ENCODE measurements at regions not wholly inside any gene's neighbourhood (a gene's known extent, or its start where the extent isn't known, plus 50 kb on each side); places are given as distances from the start of the nearest gene placed in this dataset.
"Not testable (repeated sequence)": the region's sequence is repeated elsewhere in the genome, so short reads cannot be mapped to it uniquely, and the experiment has no call there.

GRCh38 chr18:14285053-14285452, 152.8 kb upstream of the ZNF519 start:
- Mint-ChIP-seq H3K36me3 (ENCODE audit: low read depth) (no peaks in the 10 kb centered on the region), H3K27ac (no peak overlapping the region), H3K27me3 (ENCODE audit: insufficient read depth) (no peaks in the 10 kb centered on the region), H3K4me3 (no peak overlapping the region), H3K4me1 (no peaks in the 10 kb centered on the region), H3K9me3 (peaks cover 63% of the 10 kb centered on the region)
- DNase-seq, result no peak
- H3K9me3 ChIP-seq (ENCODE audit: control insufficient read depth, low read length), result no peaks in the 10 kb centered on the region
- TF ChIP-seq CTCF (conservative IDR thresholded peaks at IDR 0.05), result no peak
- H3K4me3 ChIP-seq (ENCODE audit: low read length), result no peak overlapping the region
- no peaks in the 10 kb centered on the region for H3K36me3 ChIP-seq (ENCODE audit: control insufficient read depth, insufficient read depth, low read length)
- no peak overlapping the region for H3K27ac ChIP-seq (ENCODE audit: low read depth, low read length)
- H3K27me3 ChIP-seq (ENCODE audit: control insufficient read depth, insufficient read depth, low read length, poor library complexity, severe bottlenecking), result no peaks in the 10 kb centered on the region
- WGBS, 2 experiments (ENCODE audit: insufficient coverage in 1 of 2, insufficient read length in 1 of 2), result 52% methylated on average over 3 of the region's 4 CpGs; no CpG with 5 or more reads in 1 of the 2 experiments
- no peak overlapping the region for H3K9ac ChIP-seq (ENCODE audit: extremely low read depth, low read length, poor library complexity, severe bottlenecking)
- H3K4me1 ChIP-seq (ENCODE audit: control insufficient read depth, insufficient read depth, low read length), result no peaks in the 10 kb centered on the region

GRCh38 chr18:14275391-14275790, 143.2 kb upstream of the ZNF519 start:
- not testable (repeated sequence) for H3K36me3 Mint-ChIP-seq (ENCODE audit: low read depth); H3K9ac ChIP-seq (ENCODE audit: extremely low read depth, low read length, poor library complexity, severe bottlenecking); H3K27me3 ChIP-seq (ENCODE audit: control insufficient read depth, insufficient read depth, low read length, poor library complexity, severe bottlenecking); H3K4me1 ChIP-seq (ENCODE audit: control insufficient read depth, insufficient read depth, low read length); H3K27ac ChIP-seq (ENCODE audit: low read depth, low read length); H3K9me3 ChIP-seq (ENCODE audit: control insufficient read depth, low read length); H3K4me1 Mint-ChIP-seq; H3K4me3 ChIP-seq (ENCODE audit: low read length); H3K4me3 Mint-ChIP-seq; DNase-seq; H3K36me3 ChIP-seq (ENCODE audit: control insufficient read depth, insufficient read depth, low read length); H3K27ac Mint-ChIP-seq; H3K27me3 Mint-ChIP-seq (ENCODE audit: insufficient read depth)
- 50% methylated on average over 1 of the region's 1 CpG; no CpG with 5 or more reads in 1 of the 2 experiments for WGBS, 2 experiments (ENCODE audit: insufficient coverage in 1 of 2, insufficient read length in 1 of 2)
- H3K9me3 Mint-ChIP-seq, result peaks cover 92% of the 10 kb centered on the region

- H3K4me1 Mint-ChIP-seq; H3K27ac Mint-ChIP-seq; DNase-seq; H3K36me3 ChIP-seq (ENCODE audit: control insufficient read depth, insufficient read depth, low read length); H3K9ac ChIP-seq (ENCODE audit: extremely low read depth, low read length, poor library complexity, severe bottlenecking); H3K36me3 Mint-ChIP-seq (ENCODE audit: low read depth); H3K4me3 ChIP-seq (ENCODE audit: low read length); H3K9me3 ChIP-seq (ENCODE audit: control insufficient read depth, low read length); H3K27ac ChIP-seq (ENCODE audit: low read depth, low read length); H3K4me3 Mint-ChIP-seq; H3K4me1 ChIP-seq (ENCODE audit: control insufficient read depth, insufficient read depth, low read length); H3K27me3 Mint-ChIP-seq (ENCODE audit: insufficient read depth); H3K27me3 ChIP-seq (ENCODE audit: control insufficient read depth, insufficient read depth, low read length, poor library complexity, severe bottlenecking): not testable (repeated sequence)
- peaks cover 93% of the 10 kb centered on the region for H3K9me3 Mint-ChIP-seq
- WGBS, 2 experiments (ENCODE audit: insufficient coverage in 1 of 2, insufficient read length in 1 of 2), result 50% methylated on average over 6 of the region's 6 CpGs; no CpG with 5 or more reads in 1 of the 2 experiments
These were observed 133.6 kb upstream of the ZNF519 start for GRCh38 chr18:14265637-14266410.

- H3K4me3 Mint-ChIP-seq; H3K4me1 Mint-ChIP-seq; H3K4me1 ChIP-seq (ENCODE audit: control insufficient read depth, insufficient read depth, low read length); H3K27me3 ChIP-seq (ENCODE audit: control insufficient read depth, insufficient read depth, low read length, poor library complexity, severe bottlenecking); H3K9ac ChIP-seq (ENCODE audit: extremely low read depth, low read length, poor library complexity, severe bottlenecking); H3K27me3 Mint-ChIP-seq (ENCODE audit: insufficient read depth); DNase-seq; H3K36me3 ChIP-seq (ENCODE audit: control insufficient read depth, insufficient read depth, low read length); H3K27ac ChIP-seq (ENCODE audit: low read depth, low read length); H3K9me3 ChIP-seq (ENCODE audit: control insufficient read depth, low read length); H3K4me3 ChIP-seq (ENCODE audit: low read length); H3K27ac Mint-ChIP-seq; H3K36me3 Mint-ChIP-seq (ENCODE audit: low read depth): not testable (repeated sequence)
- 56 to 62% methylated on average over 2 of the region's 3 CpGs for WGBS, 2 experiments (ENCODE audit: insufficient coverage in 1 of 2, insufficient read length in 1 of 2)
- peaks cover 91% of the 10 kb centered on the region for H3K9me3 Mint-ChIP-seq
These were observed 130.6 kb upstream of the ZNF519 start for GRCh38 chr18:14262786-14263185.

GRCh38 chr18:14250084-14250677, 117.9 kb upstream of the ZNF519 start:
- H3K9ac ChIP-seq (ENCODE audit: extremely low read depth, low read length, poor library complexity, severe bottlenecking); H3K27me3 ChIP-seq (ENCODE audit: control insufficient read depth, insufficient read depth, low read length, poor library complexity, severe bottlenecking); H3K27ac ChIP-seq (ENCODE audit: low read depth, low read length); H3K36me3 ChIP-seq (ENCODE audit: control insufficient read depth, insufficient read depth, low read length); H3K4me1 Mint-ChIP-seq; H3K9me3 ChIP-seq (ENCODE audit: control insufficient read depth, low read length); H3K27me3 Mint-ChIP-seq (ENCODE audit: insufficient read depth); H3K4me3 Mint-ChIP-seq; DNase-seq; H3K4me3 ChIP-seq (ENCODE audit: low read length); H3K36me3 Mint-ChIP-seq (ENCODE audit: low read depth); H3K27ac Mint-ChIP-seq; H3K4me1 ChIP-seq (ENCODE audit: control insufficient read depth, insufficient read depth, low read length): not testable (repeated sequence)
- 66% methylated on average over 5 of the region's 5 CpGs; no CpG with 5 or more reads in 1 of the 2 experiments for WGBS, 2 experiments (ENCODE audit: insufficient coverage in 1 of 2, insufficient read length in 1 of 2)
- H3K9me3 Mint-ChIP-seq, result peaks cover 67% of the 10 kb centered on the region

GRCh38 chr18:14239224-14239623, 107.0 kb upstream of the ZNF519 start:
- WGBS, 2 experiments (ENCODE audit: insufficient coverage in 1 of 2, insufficient read length in 1 of 2), result 43 to 61% methylated on average over 1 of the region's 1 CpG
- H3K36me3 Mint-ChIP-seq (ENCODE audit: low read depth); H3K4me1 ChIP-seq (ENCODE audit: control insufficient read depth, insufficient read depth, low read length); H3K27me3 Mint-ChIP-seq (ENCODE audit: insufficient read depth); H3K27ac ChIP-seq (ENCODE audit: low read depth, low read length); H3K9ac ChIP-seq (ENCODE audit: extremely low read depth, low read length, poor library complexity, severe bottlenecking); H3K27me3 ChIP-seq (ENCODE audit: control insufficient read depth, insufficient read depth, low read length, poor library complexity, severe bottlenecking); H3K36me3 ChIP-seq (ENCODE audit: control insufficient read depth, insufficient read depth, low read length); H3K4me3 ChIP-seq (ENCODE audit: low read length); H3K4me1 Mint-ChIP-seq; DNase-seq; H3K4me3 Mint-ChIP-seq; H3K27ac Mint-ChIP-seq: not testable (repeated sequence)
- peaks cover 56% of the 10 kb centered on the region for H3K9me3 Mint-ChIP-seq
- peaks cover 10% of the 10 kb centered on the region for H3K9me3 ChIP-seq (ENCODE audit: control insufficient read depth, low read length)
